Heart left ventricle (tissue), 13 donors: ENCODE measurements at regions not wholly inside any gene's neighbourhood (a gene's known extent, or its start where the extent isn't known, plus 50 kb on each side); places are given as distances from the start of the nearest gene placed in this dataset.

Source experiments
- POLR2A ChIP-seq, 2 donors: fragments of 450-650 bp; IDR thresholded peaks; one replicate each; pipeline ENCODE4 v1.6.1; 2017; ENCODE audit warnings: antibody characterized with exemption in 2 of 2, mild to moderate bottlenecking in 2 of 2, moderate library complexity in 2 of 2
- TF ChIP-seq, protein P1 (sequence below), 12 donors: fragments of 200-600 bp; sonication (generic) in 4 of 12; IDR thresholded peaks; one replicate each; pipeline versions ENCODE4 v1.5.0 to v1.8.0; 2018 to 2022; ENCODE audit warnings: antibody characterized with exemption in 12 of 12, mild to moderate bottlenecking in 5 of 12
- donor health status: ischemic (EF 13 %, LVEDD 7.1; RV severe dilation, severe dysfunction).
- donor health status: DM: no; HTN: yes; CAD: no.
- donor health status: DM: no; HTN: no; CAD: no.
- donor health status: ischemic (EF 25% LVEDD 6.9; RV normal size, moderate dysfunction).
- donor health status: ischemic (EF 25% LVEDD 5.7; RV mildly dilated, moderate dysfunction).
- donor health status: ischemic (EF 35%, LVEDD 5.7; RV mildly dilated, moderate dysfunction).
- donor health status: nonischemic (EF 11% LVEDD 7.7; RV severe dilation, severe dysfunction).
- donor health status: DM: yes; HTN: yes; CAD: no.
- donor health status: PGD.
- donor health status: ischemic (EF 29% LVEDD 5.4; RV normal size, mild dysfunction).
- donor health status: nonischemic (EF 23%, LVEDD 6.1; RV moderate dilation, normal function).

DNA sequence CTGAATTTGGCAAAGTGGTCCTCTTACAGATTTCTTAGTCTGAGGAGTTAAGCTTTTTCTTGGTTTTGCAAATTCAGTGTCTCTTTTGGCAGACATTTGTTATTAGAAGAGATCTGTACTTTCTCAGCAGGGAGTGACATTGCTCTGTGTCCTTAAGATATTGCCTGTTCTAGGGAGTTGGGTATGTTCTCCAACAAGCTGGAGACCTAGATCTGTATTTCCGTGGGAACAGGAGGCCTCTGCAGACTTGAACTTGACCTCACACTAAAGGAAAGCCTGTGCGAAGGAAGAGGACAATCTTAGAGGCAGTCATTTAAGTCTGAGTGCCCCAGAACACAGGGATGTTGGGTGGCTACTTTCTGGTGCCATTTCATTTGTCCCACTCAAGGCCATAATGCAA lies 107.0 kb upstream of the ATP8B1 start:
- TF ChIP-seq, protein P1, sequence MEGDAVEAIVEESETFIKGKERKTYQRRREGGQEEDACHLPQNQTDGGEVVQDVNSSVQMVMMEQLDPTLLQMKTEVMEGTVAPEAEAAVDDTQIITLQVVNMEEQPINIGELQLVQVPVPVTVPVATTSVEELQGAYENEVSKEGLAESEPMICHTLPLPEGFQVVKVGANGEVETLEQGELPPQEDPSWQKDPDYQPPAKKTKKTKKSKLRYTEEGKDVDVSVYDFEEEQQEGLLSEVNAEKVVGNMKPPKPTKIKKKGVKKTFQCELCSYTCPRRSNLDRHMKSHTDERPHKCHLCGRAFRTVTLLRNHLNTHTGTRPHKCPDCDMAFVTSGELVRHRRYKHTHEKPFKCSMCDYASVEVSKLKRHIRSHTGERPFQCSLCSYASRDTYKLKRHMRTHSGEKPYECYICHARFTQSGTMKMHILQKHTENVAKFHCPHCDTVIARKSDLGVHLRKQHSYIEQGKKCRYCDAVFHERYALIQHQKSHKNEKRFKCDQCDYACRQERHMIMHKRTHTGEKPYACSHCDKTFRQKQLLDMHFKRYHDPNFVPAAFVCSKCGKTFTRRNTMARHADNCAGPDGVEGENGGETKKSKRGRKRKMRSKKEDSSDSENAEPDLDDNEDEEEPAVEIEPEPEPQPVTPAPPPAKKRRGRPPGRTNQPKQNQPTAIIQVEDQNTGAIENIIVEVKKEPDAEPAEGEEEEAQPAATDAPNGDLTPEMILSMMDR (IDR thresholded peaks at IDR 0.05): no peak
- TF ChIP-seq POLR2A (IDR thresholded peaks at IDR 0.05): no peak
